H1 (cell line): ENCODE measurements at regions not wholly inside any gene's neighbourhood (a gene's known extent, or its start where the extent isn't known, plus 50 kb on each side); places are given as distances from the start of the nearest gene placed in this dataset.

Experiments used
- CTCF ChIA-PET: fragments of 300-600 bp; sonication (Branson Sonifier 250); formaldehyde crosslinking; loops from one replicate; lab custom pipeline; 2021; ENCODE audit not compliant: partially characterized antibody; lab: Charles Lee
- POLR2A ChIA-PET: fragments of 300-600 bp; sonication (Branson Sonifier 250); formaldehyde crosslinking; loops from one replicate; lab custom pipeline; 2021; ENCODE audit warnings: inconsistent platforms; ENCODE audit not compliant: partially characterized antibody; lab: Charles Lee
- DNase-seq, 2 experiments: peaks; one replicate each; pipeline versions ENCODE4 v3.0.0 to v3.0.0-alpha.2; 2010 to 2022; ENCODE audit warnings: low spot score in 2 of 2, low read depth in 1 of 2, mixed read lengths in 1 of 2
- FAIRE-seq: peaks from 2 replicates; lab custom pipeline; 2011; peaks lifted over from hg19 to GRCh38; lab: Jason Lieb, UNC
- H2AFZ ChIP-seq: 2 replicates; pipeline ENCODE4 v1.8.1; 2012; ENCODE audit warnings: low read length, inconsistent platforms
- H2AK5ac ChIP-seq: 2 replicates; pipeline ENCODE4 v1.6.1; 2013; ENCODE audit warnings: low read depth, low read length
- H2BK120ac ChIP-seq: replicated peaks from 2 replicates; pipeline ENCODE3; 2013; ENCODE audit warnings: low read depth, low read length, inconsistent platforms
- H2BK12ac ChIP-seq: 2 replicates; pipeline ENCODE4 v1.6.1; 2013; ENCODE audit warnings: low read depth, low read length
- H2BK15ac ChIP-seq: 2 replicates; pipeline ENCODE4 v1.6.1; 2013; ENCODE audit warnings: low read length
- H2BK20ac ChIP-seq: 2 replicates; pipeline ENCODE4 v1.6.1; 2013; ENCODE audit warnings: low read length
- H2BK5ac ChIP-seq: 2 replicates; pipeline ENCODE4 v1.6.1; 2013; ENCODE audit warnings: low read depth, low read length
- H3K14ac ChIP-seq: 2 replicates; pipeline ENCODE4 v1.6.1; 2013; ENCODE audit warnings: inconsistent platforms; ENCODE audit not compliant: insufficient read length
- H3K18ac ChIP-seq: 2 replicates; pipeline ENCODE4 v1.6.1; 2013; ENCODE audit warnings: low read length; ENCODE audit errors: extremely low read depth
- H3K23ac ChIP-seq: 2 replicates; pipeline ENCODE4 v1.6.1; 2013; ENCODE audit warnings: inconsistent platforms; ENCODE audit not compliant: insufficient read length
- H3K23me2 ChIP-seq: 2 replicates; pipeline ENCODE4 v1.6.1; 2013; ENCODE audit warnings: low read depth, low read length
- H3K27ac ChIP-seq: 2 replicates; pipeline ENCODE4 v1.6.1; 2011; ENCODE audit warnings: low read depth, low read length, inconsistent platforms
- H3K27me3 ChIP-seq, 4 experiments: replicated peaks in 1 of 4; 1 replicate in 1 of 4; 2 replicates in 3 of 4; pipeline versions ENCODE4 v1.6.1 to v1.8.1; 2011 to 2013; ENCODE audit warnings: low read length in 3 of 4, mild to moderate bottlenecking in 3 of 4, inconsistent platforms in 2 of 4, mixed read lengths in 2 of 4, moderate library complexity in 1 of 4; ENCODE audit not compliant: control insufficient read depth in 3 of 4, insufficient read depth in 3 of 4; ENCODE audit errors: extremely low read depth in 1 of 4
- H3K36me3 ChIP-seq, 4 experiments: 2 replicates each; pipeline versions ENCODE4 v1.6.1 to v1.8.1; 2011 to 2013; ENCODE audit warnings: mild to moderate bottlenecking in 4 of 4, low read length in 3 of 4, moderate library complexity in 2 of 4, control low read depth in 1 of 4, inconsistent platforms in 1 of 4; ENCODE audit not compliant: insufficient read depth in 4 of 4, control insufficient read depth in 2 of 4
- H3K4ac ChIP-seq: replicated peaks from 2 replicates; pipeline ENCODE3; 2013; ENCODE audit warnings: low read length, low read depth, mixed read lengths, inconsistent platforms; ENCODE audit not compliant: insufficient read length
- H3K4me1 ChIP-seq, 4 experiments: replicated peaks in 1 of 4; 1 replicate in 1 of 4; 2 replicates in 3 of 4; pipeline versions ENCODE4 v1.6.1 to v1.8.1; 2011 to 2013; ENCODE audit warnings: low read length in 3 of 4, inconsistent platforms in 2 of 4, mixed read lengths in 1 of 4; ENCODE audit not compliant: insufficient read depth in 4 of 4, control insufficient read depth in 3 of 4
- H3K4me2 ChIP-seq, 2 experiments: 2 replicates each; pipeline versions ENCODE4 v1.6.1 to v1.8.1; 2011 to 2013; ENCODE audit warnings: low read depth in 2 of 2, low read length in 2 of 2, control low read depth in 1 of 2, inconsistent platforms in 1 of 2, mild to moderate bottlenecking in 1 of 2; ENCODE audit not compliant: insufficient read depth in 1 of 2
- H3K4me3 ChIP-seq, 4 experiments: fragments of 200-600, 300-600 bp in 1 of 4; sonication (generic), shearing (Covaris generic), sonication (Bioruptor Twin) in 1 of 4; 2 replicates each; pipeline versions ENCODE4 v1.5.1 to v1.8.1; 2011 to 2016; ENCODE audit warnings: low read length in 4 of 4, low read depth in 3 of 4, control low read depth in 2 of 4, inconsistent platforms in 2 of 4, mild to moderate bottlenecking in 2 of 4, mixed read lengths in 1 of 4, moderate library complexity in 1 of 4; ENCODE audit not compliant: insufficient read depth in 2 of 4; ENCODE audit errors: extremely low read depth in 1 of 4
- H3K56ac ChIP-seq: replicated peaks from 2 replicates; pipeline ENCODE3; 2013; ENCODE audit warnings: low read depth, mild to moderate bottlenecking, mixed read lengths, low read length, inconsistent platforms; ENCODE audit not compliant: insufficient read length
- H3K79me1 ChIP-seq: 2 replicates; pipeline ENCODE4 v1.6.1; 2013; ENCODE audit warnings: low read depth, low read length, control low read depth
- H3K79me2 ChIP-seq, 2 experiments: 2 replicates each; pipeline versions ENCODE4 v1.6.1 to v1.8.1; 2012 to 2013; ENCODE audit warnings: low read length in 2 of 2, mild to moderate bottlenecking in 2 of 2, inconsistent platforms in 1 of 2; ENCODE audit not compliant: insufficient read depth in 2 of 2, control insufficient read depth in 1 of 2
- H3K9ac ChIP-seq, 4 experiments: replicated peaks in 1 of 4; 1 replicate in 1 of 4; 2 replicates in 3 of 4; pipeline versions ENCODE4 v1.6.1 to v1.8.1; 2011 to 2013; ENCODE audit warnings: low read depth in 3 of 4, low read length in 3 of 4, control low read depth in 2 of 4, mild to moderate bottlenecking in 2 of 4, moderate library complexity in 2 of 4, inconsistent platforms in 1 of 4; ENCODE audit errors: extremely low read depth in 1 of 4
- H3K9me3 ChIP-seq, 2 experiments: 2 replicates each; pipeline versions ENCODE4 v1.6.1 to v1.8.1; 2012 to 2013; ENCODE audit warnings: mild to moderate bottlenecking in 2 of 2, moderate library complexity in 2 of 2, control low read depth in 1 of 2, inconsistent platforms in 1 of 2, low read depth in 1 of 2, low read length in 1 of 2, mixed read lengths in 1 of 2; ENCODE audit not compliant: insufficient read depth in 2 of 2
- H4K20me1 ChIP-seq, 2 experiments: replicated peaks in 1 of 2; 2 replicates each; pipeline versions ENCODE3 to v1.8.1; 2011 to 2013; ENCODE audit warnings: inconsistent platforms in 2 of 2, low read length in 2 of 2, mild to moderate bottlenecking in 1 of 2; ENCODE audit not compliant: insufficient read depth in 2 of 2, control insufficient read depth in 1 of 2
- H4K5ac ChIP-seq: 2 replicates; pipeline ENCODE4 v1.6.1; 2013; ENCODE audit warnings: low read length, low read depth, mixed read lengths, inconsistent platforms; ENCODE audit not compliant: insufficient read length
- H4K8ac ChIP-seq: 2 replicates; pipeline ENCODE4 v1.8.0; 2013; ENCODE audit warnings: mild to moderate bottlenecking, moderate library complexity, low read length, inconsistent platforms; ENCODE audit not compliant: insufficient read depth; ENCODE audit errors: extremely low read depth
- H4K91ac ChIP-seq: replicated peaks from 2 replicates; pipeline ENCODE3; 2013; ENCODE audit warnings: low read length, mixed read lengths, inconsistent platforms; ENCODE audit not compliant: insufficient read length
- ASH2L ChIP-seq: fragments of 200-600, 300-600 bp; sonication (generic); IDR thresholded peaks from one replicate; pipeline ENCODE4 v1.7.1; 2017; ENCODE audit warnings: low read length
- BRCA1 ChIP-seq: IDR thresholded peaks from 2 replicates; pipeline ENCODE4 v1.6.1; 2012; ENCODE audit warnings: low read depth, low read length, improper control_type of control experiment
- CEBPB ChIP-seq: IDR thresholded peaks from 2 replicates; pipeline ENCODE4 v1.6.1; 2012; ENCODE audit warnings: low read depth, low read length
- CHD1 ChIP-seq: IDR thresholded peaks from 2 replicates; pipeline ENCODE4 v1.6.1; 2012; ENCODE audit warnings: low read depth, low read length, improper control_type of control experiment
- CHD2 ChIP-seq: IDR thresholded peaks from 2 replicates; pipeline ENCODE4 v1.6.1; 2012; ENCODE audit warnings: low read length, improper control_type of control experiment
- CTBP2 ChIP-seq: IDR thresholded peaks from 2 replicates; pipeline ENCODE4 v1.7.0; 2011; ENCODE audit warnings: borderline replicate concordance, mild to moderate bottlenecking, moderate library complexity, mixed read lengths, low read length; ENCODE audit not compliant: insufficient read depth, insufficient read length
- KDM4A ChIP-seq: IDR thresholded peaks from one replicate; pipeline ENCODE4 v1.7.1; 2012; ENCODE audit warnings: low read depth, mild to moderate bottlenecking, moderate library complexity, low read length, inconsistent platforms; ENCODE audit not compliant: severe bottlenecking
- POLR2AphosphoS5 ChIP-seq: IDR thresholded peaks from 2 replicates; pipeline ENCODE4 v1.6.1; 2011; ENCODE audit warnings: low read depth, low read length
- POU5F1 ChIP-seq: IDR thresholded peaks from 2 replicates; pipeline ENCODE4 v1.6.1; 2011; ENCODE audit warnings: low read depth, mild to moderate bottlenecking, low read length, moderate library complexity
- RAD21 ChIP-seq, 2 experiments: IDR thresholded peaks in 1 of 2; conservative IDR thresholded peaks in 1 of 2; 2 replicates each; pipeline ENCODE4 v1.6.1; 2011; ENCODE audit warnings: low read depth in 2 of 2, low read length in 2 of 2, improper control_type of control experiment in 1 of 2, inconsistent platforms in 1 of 2, mild to moderate bottlenecking in 1 of 2, moderate library complexity in 1 of 2
- RBBP5 ChIP-seq: IDR thresholded peaks from 2 replicates; pipeline ENCODE4 v1.7.1; 2012; ENCODE audit warnings: low read depth, mild to moderate bottlenecking, inconsistent platforms, low read length, moderate library complexity, borderline replicate concordance
- RFX5 ChIP-seq: IDR thresholded peaks from 2 replicates; pipeline ENCODE4 v1.6.1; 2011; ENCODE audit warnings: low read depth, low read length, improper control_type of control experiment, borderline replicate concordance
- SP2 ChIP-seq: IDR thresholded peaks from 2 replicates; pipeline ENCODE4 v1.6.1; 2012; ENCODE audit warnings: mild to moderate bottlenecking, low read length, inconsistent platforms
- WGBS, 2 experiments: shearing (Covaris generic) in 1 of 2; methylation state at CpG; one replicate each; pipeline versions ENCODE4 v1.1.6 to v1.1.7; 2013 to 2015; ENCODE audit warnings: low lambda C conversion rate in 2 of 2, mixed read lengths in 2 of 2, inconsistent platforms in 1 of 2, low coverage in 1 of 2, missing lambda C conversion rate in 1 of 2; ENCODE audit not compliant: insufficient replicate concordance in 2 of 2, insufficient coverage in 1 of 2, insufficient read length in 1 of 2; ENCODE audit errors: extremely low coverage in 1 of 2, missing lambda C conversion rate in 1 of 2; 5-methylcytosine and 5-hydroxymethylcytosine counted together
- TF ChIP-seq, protein P1 (sequence below): IDR thresholded peaks from 2 replicates; pipeline ENCODE4 v1.6.1; 2011; ENCODE audit warnings: low read length, improper control_type of control experiment

DNA sequence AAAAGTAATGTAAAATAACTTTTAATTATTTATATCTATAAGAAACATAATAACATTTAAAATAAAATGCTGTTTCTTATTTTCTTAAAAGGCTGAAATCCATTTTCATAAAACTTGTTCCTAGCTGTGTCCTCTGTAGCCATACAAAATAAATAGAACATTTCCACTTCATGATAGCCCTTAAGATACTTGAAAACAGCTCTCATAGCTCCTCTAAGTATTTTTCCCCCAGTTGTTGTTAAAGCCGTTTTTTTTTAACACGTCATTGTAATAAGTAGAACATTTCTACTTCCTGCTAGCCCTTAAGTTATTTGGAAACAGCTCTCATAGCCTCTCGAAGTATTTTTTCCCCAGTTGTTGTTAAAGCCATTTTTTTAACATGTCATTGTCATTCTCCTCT, 97.3 kb upstream of the SOX3 start:
- no peaks in the 10 kb centered on the region for H3K23me2 ChIP-seq
- no peak overlapping the region for H3K23ac ChIP-seq
- H3K27ac ChIP-seq = no peak overlapping the region
- H3K9ac ChIP-seq = no peak overlapping the region
- H2AK5ac ChIP-seq = no peak overlapping the region
- no peaks in the 10 kb centered on the region for H3K79me1 ChIP-seq
- no peak overlapping the region for H4K5ac ChIP-seq
- DNase-seq (no peak), FAIRE-seq (no peak)
- H2BK120ac ChIP-seq = no peak overlapping the region
- no peak overlapping the region for H4K8ac ChIP-seq
- no peak overlapping the region for H3K4ac ChIP-seq
- no peak overlapping the region for H3K4me3 ChIP-seq
- no peak overlapping the region for H3K56ac ChIP-seq
- no peak overlapping the region for H2BK20ac ChIP-seq
- H2AFZ ChIP-seq = no peak overlapping the region
- H4K20me1 ChIP-seq = no peaks in the 10 kb centered on the region
- H2BK12ac ChIP-seq = no peak overlapping the region
- H3K79me2 ChIP-seq = no peaks in the 10 kb centered on the region
- H2BK5ac ChIP-seq = no peak overlapping the region
- H2BK15ac ChIP-seq = no peak overlapping the region
- CTCF ChIA-PET = interaction anchor here (0.7 to 1.6 kb wide), 4 partner anchors 12 to 75 kb away, joined by 3 to 5 read pairs (median 4); no protein-coding TSS in a partner anchor
- no peak overlapping the region for H4K91ac ChIP-seq
- H3K36me3 ChIP-seq = no peaks in the 10 kb centered on the region
- H3K18ac ChIP-seq = no peak overlapping the region
- 87% methylated on average over 3 of the region's 3 CpGs; no CpG with 5 or more reads in 1 of the 2 experiments for WGBS, 2 experiments
- POLR2A ChIA-PET = no interaction called here
- H3K14ac ChIP-seq = no peak overlapping the region
- no peaks in the 10 kb centered on the region for H3K4me1 ChIP-seq
- H3K27me3 ChIP-seq = no peaks in the 10 kb centered on the region
- no peaks in the 10 kb centered on the region for H3K9me3 ChIP-seq
- no peak overlapping the region for H3K4me2 ChIP-seq
- no peak for TF ChIP-seq ASH2L
- no peak for TF ChIP-seq CTBP2
- TF ChIP-seq POLR2AphosphoS5 = no peak
- TF ChIP-seq KDM4A = no peak
- no peak for TF ChIP-seq RAD21 (IDR thresholded peaks at IDR 0.05 in 1 of 2, conservative IDR thresholded peaks at IDR 0.05 in 1 of 2; ENCODE audit: low read depth in 2 of 2, low read length in 2 of 2)
- no peak for TF ChIP-seq RFX5
- no peak for TF ChIP-seq RBBP5
- no peak for TF ChIP-seq CEBPB
- TF ChIP-seq SP2 = no peak
- no peak for TF ChIP-seq CHD1
- TF ChIP-seq POU5F1 = no peak
- no peak for TF ChIP-seq CHD2
- TF ChIP-seq, protein P1, sequence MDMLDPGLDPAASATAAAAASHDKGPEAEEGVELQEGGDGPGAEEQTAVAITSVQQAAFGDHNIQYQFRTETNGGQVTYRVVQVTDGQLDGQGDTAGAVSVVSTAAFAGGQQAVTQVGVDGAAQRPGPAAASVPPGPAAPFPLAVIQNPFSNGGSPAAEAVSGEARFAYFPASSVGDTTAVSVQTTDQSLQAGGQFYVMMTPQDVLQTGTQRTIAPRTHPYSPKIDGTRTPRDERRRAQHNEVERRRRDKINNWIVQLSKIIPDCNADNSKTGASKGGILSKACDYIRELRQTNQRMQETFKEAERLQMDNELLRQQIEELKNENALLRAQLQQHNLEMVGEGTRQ = no peak
- no peak for TF ChIP-seq BRCA1
